ENCODE measurements at regions not wholly inside any gene's neighbourhood (a gene's known extent, or its start where the extent isn't known, plus 50 kb on each side); places are given as distances from the start of the nearest gene placed in this dataset.

- no peak for TF ChIP-seq POLR2AphosphoS5 (IDR thresholded peaks at IDR 0.05; ENCODE audit: low read depth, low read length)
- TF ChIP-seq, protein P1, sequence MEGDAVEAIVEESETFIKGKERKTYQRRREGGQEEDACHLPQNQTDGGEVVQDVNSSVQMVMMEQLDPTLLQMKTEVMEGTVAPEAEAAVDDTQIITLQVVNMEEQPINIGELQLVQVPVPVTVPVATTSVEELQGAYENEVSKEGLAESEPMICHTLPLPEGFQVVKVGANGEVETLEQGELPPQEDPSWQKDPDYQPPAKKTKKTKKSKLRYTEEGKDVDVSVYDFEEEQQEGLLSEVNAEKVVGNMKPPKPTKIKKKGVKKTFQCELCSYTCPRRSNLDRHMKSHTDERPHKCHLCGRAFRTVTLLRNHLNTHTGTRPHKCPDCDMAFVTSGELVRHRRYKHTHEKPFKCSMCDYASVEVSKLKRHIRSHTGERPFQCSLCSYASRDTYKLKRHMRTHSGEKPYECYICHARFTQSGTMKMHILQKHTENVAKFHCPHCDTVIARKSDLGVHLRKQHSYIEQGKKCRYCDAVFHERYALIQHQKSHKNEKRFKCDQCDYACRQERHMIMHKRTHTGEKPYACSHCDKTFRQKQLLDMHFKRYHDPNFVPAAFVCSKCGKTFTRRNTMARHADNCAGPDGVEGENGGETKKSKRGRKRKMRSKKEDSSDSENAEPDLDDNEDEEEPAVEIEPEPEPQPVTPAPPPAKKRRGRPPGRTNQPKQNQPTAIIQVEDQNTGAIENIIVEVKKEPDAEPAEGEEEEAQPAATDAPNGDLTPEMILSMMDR (IDR thresholded peaks at IDR 0.05), result no peak
- TF ChIP-seq TCF7L2 (IDR thresholded peaks at IDR 0.05; ENCODE audit: low read depth, low read length), result no peak
- TF ChIP-seq, protein P2, sequence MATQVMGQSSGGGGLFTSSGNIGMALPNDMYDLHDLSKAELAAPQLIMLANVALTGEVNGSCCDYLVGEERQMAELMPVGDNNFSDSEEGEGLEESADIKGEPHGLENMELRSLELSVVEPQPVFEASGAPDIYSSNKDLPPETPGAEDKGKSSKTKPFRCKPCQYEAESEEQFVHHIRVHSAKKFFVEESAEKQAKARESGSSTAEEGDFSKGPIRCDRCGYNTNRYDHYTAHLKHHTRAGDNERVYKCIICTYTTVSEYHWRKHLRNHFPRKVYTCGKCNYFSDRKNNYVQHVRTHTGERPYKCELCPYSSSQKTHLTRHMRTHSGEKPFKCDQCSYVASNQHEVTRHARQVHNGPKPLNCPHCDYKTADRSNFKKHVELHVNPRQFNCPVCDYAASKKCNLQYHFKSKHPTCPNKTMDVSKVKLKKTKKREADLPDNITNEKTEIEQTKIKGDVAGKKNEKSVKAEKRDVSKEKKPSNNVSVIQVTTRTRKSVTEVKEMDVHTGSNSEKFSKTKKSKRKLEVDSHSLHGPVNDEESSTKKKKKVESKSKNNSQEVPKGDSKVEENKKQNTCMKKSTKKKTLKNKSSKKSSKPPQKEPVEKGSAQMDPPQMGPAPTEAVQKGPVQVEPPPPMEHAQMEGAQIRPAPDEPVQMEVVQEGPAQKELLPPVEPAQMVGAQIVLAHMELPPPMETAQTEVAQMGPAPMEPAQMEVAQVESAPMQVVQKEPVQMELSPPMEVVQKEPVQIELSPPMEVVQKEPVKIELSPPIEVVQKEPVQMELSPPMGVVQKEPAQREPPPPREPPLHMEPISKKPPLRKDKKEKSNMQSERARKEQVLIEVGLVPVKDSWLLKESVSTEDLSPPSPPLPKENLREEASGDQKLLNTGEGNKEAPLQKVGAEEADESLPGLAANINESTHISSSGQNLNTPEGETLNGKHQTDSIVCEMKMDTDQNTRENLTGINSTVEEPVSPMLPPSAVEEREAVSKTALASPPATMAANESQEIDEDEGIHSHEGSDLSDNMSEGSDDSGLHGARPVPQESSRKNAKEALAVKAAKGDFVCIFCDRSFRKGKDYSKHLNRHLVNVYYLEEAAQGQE (IDR thresholded peaks at IDR 0.05; ENCODE audit: insufficient read depth in 1 of 2, low read depth in 2 of 2, low read length in 1 of 2), result no peak
These were observed 576.5 kb downstream of the TLE1 start for GRCh38 chr9:81112627-81113452.

Data from Panc1 (cell line).